Karpas-422 (cell line): ENCODE measurements at regions not wholly inside any gene's neighbourhood (a gene's known extent, or its start where the extent isn't known, plus 50 kb on each side); places are given as distances from the start of the nearest gene placed in this dataset.
"Not testable (repeated sequence)": the region's sequence is repeated elsewhere in the genome, so short reads cannot be mapped to it uniquely, and the experiment has no call there.

Experiments used
- DNase-seq: peaks from one replicate; pipeline ENCODE4 v3.0.0-alpha.2; 2015
- H2AFZ ChIP-seq: fragments of 200-600 bp; sonication (generic); 2 replicates; pipeline ENCODE4 v1.6.1; 2014; ENCODE audit warnings: antibody characterized with exemption, low read length, mixed read lengths
- H3K27ac ChIP-seq: fragments of 200-600 bp; sonication (generic); 2 replicates; pipeline ENCODE4 v1.5.1; 2014; ENCODE audit warnings: mild to moderate bottlenecking, low read length, moderate library complexity
- H3K27me3 ChIP-seq: fragments of 200-600 bp; sonication (generic); 2 replicates; pipeline ENCODE4 v1.6.1; 2014; ENCODE audit warnings: low read length, mixed read lengths
- H3K36me3 ChIP-seq: fragments of 200-600 bp; sonication (generic); 2 replicates; pipeline ENCODE4 v1.6.1; 2014; ENCODE audit warnings: low read length, mixed read lengths; ENCODE audit not compliant: insufficient read depth
- H3K4me1 ChIP-seq: fragments of 200-600 bp; sonication (generic); 2 replicates; pipeline ENCODE4 v1.6.1; 2014; ENCODE audit warnings: mild to moderate bottlenecking, low read length, mixed read lengths
- H3K4me2 ChIP-seq: fragments of 200-600 bp; sonication (generic); 2 replicates; pipeline ENCODE4 v1.6.1; 2014; ENCODE audit warnings: low read length, low read depth, mild to moderate bottlenecking; ENCODE audit not compliant: poor library complexity, severe bottlenecking
- H3K4me3 ChIP-seq: fragments of 200-600 bp; sonication (generic); 2 replicates; pipeline ENCODE4 v1.5.1; 2014; ENCODE audit warnings: mild to moderate bottlenecking, antibody characterized with exemption, low read length, mixed read lengths
- H3K79me2 ChIP-seq: fragments of 200-600 bp; sonication (generic); 2 replicates; pipeline ENCODE4 v1.6.1; 2014; ENCODE audit warnings: mild to moderate bottlenecking, low read length, mixed read lengths
- H3K9ac ChIP-seq: fragments of 200-600 bp; sonication (generic); 2 replicates; pipeline ENCODE4 v1.6.0; 2014; ENCODE audit warnings: low read length
- H3K9me2 ChIP-seq: fragments of 200-600 bp; sonication (generic), shearing (Covaris generic); replicated peaks from 2 replicates; pipeline ENCODE4 v1.6.0; 2014; ENCODE audit warnings: mild to moderate bottlenecking, low read length, moderate library complexity; ENCODE audit not compliant: insufficient read depth
- H3K9me3 ChIP-seq: fragments of 300-700, 200-600 bp; sonication (generic); 2 replicates; pipeline ENCODE4 v1.6.1; 2014; ENCODE audit warnings: low read length, mixed read lengths
- H4K20me1 ChIP-seq: fragments of 200-600 bp; sonication (generic); 2 replicates; pipeline ENCODE4 v1.6.1; 2014; ENCODE audit warnings: mild to moderate bottlenecking, antibody characterized with exemption, low read length, low read depth; ENCODE audit not compliant: insufficient read depth

DNA sequence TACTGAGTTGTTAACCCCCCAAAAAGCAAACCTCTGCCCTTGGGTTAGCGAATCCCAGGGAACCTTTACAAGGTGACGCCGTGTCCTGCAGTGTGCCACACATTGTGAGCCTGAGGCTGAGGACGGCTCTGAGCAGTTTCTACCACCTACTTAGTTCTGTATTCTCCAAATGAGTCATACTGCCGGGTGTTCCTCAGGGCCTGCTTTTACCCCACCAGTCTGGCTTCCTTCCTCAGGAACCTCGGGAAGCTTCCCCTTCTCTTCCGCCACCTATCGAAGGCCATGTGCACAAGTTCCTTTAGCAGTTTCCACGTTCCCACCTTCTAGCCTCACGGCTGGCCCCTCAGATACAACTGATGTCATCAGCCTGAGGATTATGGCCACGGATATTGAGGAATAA lies 384.0 kb upstream of the TPM1 start:
- Histone ChIP-seq H3K9me3 (no peaks in the 10 kb centered on the region), H4K20me1 (no peaks in the 10 kb centered on the region), H3K36me3 (no peaks in the 10 kb centered on the region), H3K79me2 (no peaks in the 10 kb centered on the region), H3K4me2 (no peak overlapping the region), H3K27ac (no peak overlapping the region), H3K4me3 (no peak overlapping the region), H3K4me1 (no peaks in the 10 kb centered on the region), H3K27me3 (no peaks in the 10 kb centered on the region), H3K9me2 (no peaks in the 10 kb centered on the region), H3K9ac (no peak overlapping the region), H2AFZ (no peak overlapping the region)
- DNase-seq = no peak

- H3K4me3 ChIP-seq = no peak overlapping the region
- no peak for DNase-seq
- no peaks in the 10 kb centered on the region for H4K20me1 ChIP-seq
- no peaks in the 10 kb centered on the region for H3K9me3 ChIP-seq
- no peak overlapping the region for H3K27ac ChIP-seq
- H2AFZ ChIP-seq = no peak overlapping the region
- H3K4me1 ChIP-seq = no peaks in the 10 kb centered on the region
- H3K4me2 ChIP-seq = no peak overlapping the region
- no peak overlapping the region for H3K9ac ChIP-seq
- no peaks in the 10 kb centered on the region for H3K9me2 ChIP-seq
- H3K36me3 ChIP-seq = no peaks in the 10 kb centered on the region
- H3K79me2 ChIP-seq = no peaks in the 10 kb centered on the region
- no peaks in the 10 kb centered on the region for H3K27me3 ChIP-seq
Measured at GRCh38 chr15:62663547-62663946, 379.0 kb upstream of the TPM1 start.

DNA sequence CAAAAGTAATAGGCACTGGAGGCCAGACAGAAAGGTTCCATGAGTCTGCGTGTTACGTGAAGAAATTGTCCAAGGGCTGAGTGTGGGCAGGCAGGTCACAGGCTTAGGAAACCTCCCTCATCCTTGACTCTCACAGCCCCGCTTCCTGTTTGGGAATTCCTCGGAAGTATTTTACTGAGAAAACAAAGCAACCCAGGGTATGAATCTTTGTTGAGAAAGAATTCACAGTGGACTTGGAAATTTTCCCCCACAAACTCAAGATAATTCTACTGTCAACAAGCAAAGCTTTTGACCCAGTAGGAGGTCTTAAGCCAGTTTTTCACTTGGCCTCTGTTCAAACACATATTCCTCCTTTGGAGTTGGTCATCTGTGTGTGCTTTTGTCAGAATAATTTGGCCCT lies 377.1 kb upstream of the TPM1 start:
- Histone ChIP-seq H3K9me3 (no peaks in the 10 kb centered on the region), H3K36me3 (no peaks in the 10 kb centered on the region), H3K27ac (no peak overlapping the region), H2AFZ (no peak overlapping the region), H3K27me3 (no peaks in the 10 kb centered on the region), H3K4me2 (no peak overlapping the region), H3K9me2 (no peaks in the 10 kb centered on the region), H3K4me1 (no peaks in the 10 kb centered on the region), H3K9ac (no peak overlapping the region), H3K4me3 (no peak overlapping the region), H3K79me2 (no peaks in the 10 kb centered on the region), H4K20me1 (no peaks in the 10 kb centered on the region)
- DNase-seq = no peak

DNA sequence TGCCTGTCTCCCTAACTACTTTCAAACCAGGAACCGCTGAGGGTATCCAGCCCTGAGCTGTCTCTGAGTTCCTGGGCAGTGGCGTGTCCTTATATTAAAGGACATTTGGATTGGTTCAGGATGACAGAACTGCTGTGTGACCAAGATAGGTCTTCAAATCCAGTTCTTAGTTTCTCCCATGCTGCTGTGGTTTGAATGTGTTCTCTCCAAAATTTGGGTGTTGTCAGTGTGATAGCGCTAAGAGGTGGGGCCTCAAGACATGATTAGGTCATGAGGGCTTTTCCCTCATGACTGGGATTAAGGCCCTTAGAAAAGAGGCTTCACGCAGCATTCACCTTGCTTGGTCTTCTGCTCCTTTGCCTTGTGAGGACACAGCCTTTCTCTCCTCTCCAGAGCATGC lies 376.5 kb upstream of the TPM1 start:
- Histone ChIP-seq H3K9ac (no peak overlapping the region), H3K4me3 (no peak overlapping the region), H4K20me1 (no peaks in the 10 kb centered on the region), H2AFZ (no peak overlapping the region), H3K4me2 (no peak overlapping the region), H3K27ac (no peak overlapping the region), H3K27me3 (no peaks in the 10 kb centered on the region), H3K9me3 (no peaks in the 10 kb centered on the region), H3K9me2 (no peaks in the 10 kb centered on the region), H3K36me3 (no peaks in the 10 kb centered on the region), H3K4me1 (no peaks in the 10 kb centered on the region), H3K79me2 (no peaks in the 10 kb centered on the region)
- DNase-seq = no peak

GRCh38 chr15:62672268-62672667 lies 370.3 kb upstream of the TPM1 start:
- no peaks in the 10 kb centered on the region for H3K9me2 ChIP-seq
- H3K4me2 ChIP-seq = no peak overlapping the region
- no peaks in the 10 kb centered on the region for H4K20me1 ChIP-seq
- no peaks in the 10 kb centered on the region for H3K36me3 ChIP-seq
- no peak overlapping the region for H3K4me3 ChIP-seq
- no peak overlapping the region for H3K9ac ChIP-seq
- no peak overlapping the region for H2AFZ ChIP-seq
- no peak overlapping the region for H3K27ac ChIP-seq
- H3K9me3 ChIP-seq = no peaks in the 10 kb centered on the region
- H3K27me3 ChIP-seq = no peaks in the 10 kb centered on the region
- H3K4me1 ChIP-seq = no peaks in the 10 kb centered on the region
- DNase-seq = no peak
- H3K79me2 ChIP-seq = no peaks in the 10 kb centered on the region

- Histone ChIP-seq H3K4me3 (no peak overlapping the region), H3K79me2 (no peaks in the 10 kb centered on the region), H2AFZ (no peak overlapping the region), H3K27me3 (no peaks in the 10 kb centered on the region), H3K36me3 (no peaks in the 10 kb centered on the region), H3K27ac (no peak overlapping the region), H3K9ac (no peak overlapping the region), H3K9me2 (no peaks in the 10 kb centered on the region), H3K9me3 (no peaks in the 10 kb centered on the region), H4K20me1 (no peaks in the 10 kb centered on the region), H3K4me2 (no peak overlapping the region), H3K4me1 (no peaks in the 10 kb centered on the region)
- no peak for DNase-seq
Measured at GRCh38 chr15:62676891-62677290, 365.7 kb upstream of the TPM1 start.

GRCh38 chr15:62681939-62682896 lies 360.3 kb upstream of the TPM1 start:
- no peaks in the 10 kb centered on the region for H3K9me2 ChIP-seq
- DNase-seq = no peak

DNA sequence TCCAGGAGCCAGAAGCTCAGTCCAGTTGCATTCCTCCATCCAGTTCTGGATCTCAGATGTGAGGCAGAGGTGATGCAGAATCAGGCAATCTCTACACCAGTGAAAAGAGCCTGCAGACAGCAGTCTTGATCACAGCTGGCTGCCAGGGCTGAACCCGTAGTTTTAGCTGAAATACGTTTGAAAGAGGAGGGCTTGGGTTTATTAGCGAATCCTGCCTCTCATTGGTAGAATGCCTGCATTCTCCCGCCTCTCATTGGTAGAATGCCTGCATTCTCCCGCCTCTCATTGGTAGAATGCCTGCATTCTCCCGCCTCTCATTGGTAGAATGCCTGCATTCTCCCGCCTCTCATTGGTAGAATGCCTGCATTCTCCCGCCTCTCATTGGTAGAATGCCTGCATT lies 359.4 kb upstream of the TPM1 start:
- H3K27me3 ChIP-seq, H3K27ac ChIP-seq, H3K4me3 ChIP-seq, H2AFZ ChIP-seq, H3K79me2 ChIP-seq, H3K4me1 ChIP-seq, H4K20me1 ChIP-seq, H3K9ac ChIP-seq, H3K9me3 ChIP-seq, H3K36me3 ChIP-seq, DNase-seq, H3K9me2 ChIP-seq, H3K4me2 ChIP-seq: not testable (repeated sequence)

More at GRCh38 chr15:62681939-62682896, 360.3 kb upstream of the TPM1 start:
- H3K4me1 ChIP-seq = no peaks in the 10 kb centered on the region
- H3K36me3 ChIP-seq = no peaks in the 10 kb centered on the region
- no peak overlapping the region for H3K4me3 ChIP-seq
- H3K9ac ChIP-seq = no peak overlapping the region
- no peak overlapping the region for H2AFZ ChIP-seq
- H3K9me3 ChIP-seq = no peaks in the 10 kb centered on the region
- H3K4me2 ChIP-seq = no peak overlapping the region
- no peaks in the 10 kb centered on the region for H3K79me2 ChIP-seq
- no peak overlapping the region for H3K27ac ChIP-seq
- no peaks in the 10 kb centered on the region for H3K27me3 ChIP-seq
- H4K20me1 ChIP-seq = no peaks in the 10 kb centered on the region
